ENCODE measurements at regions not wholly inside any gene's neighbourhood (a gene's known extent, or its start where the extent isn't known, plus 50 kb on each side); places are given as distances from the start of the nearest gene placed in this dataset.
"Not testable (repeated sequence)": the region's sequence is repeated elsewhere in the genome, so short reads cannot be mapped to it uniquely, and the experiment has no call there.

- no peak for DNase-seq (ENCODE audit: low spot score)
Observed at GRCh38 chr13:24931450-24932251, 164.3 kb upstream of the PABPC3 start.

DNA sequence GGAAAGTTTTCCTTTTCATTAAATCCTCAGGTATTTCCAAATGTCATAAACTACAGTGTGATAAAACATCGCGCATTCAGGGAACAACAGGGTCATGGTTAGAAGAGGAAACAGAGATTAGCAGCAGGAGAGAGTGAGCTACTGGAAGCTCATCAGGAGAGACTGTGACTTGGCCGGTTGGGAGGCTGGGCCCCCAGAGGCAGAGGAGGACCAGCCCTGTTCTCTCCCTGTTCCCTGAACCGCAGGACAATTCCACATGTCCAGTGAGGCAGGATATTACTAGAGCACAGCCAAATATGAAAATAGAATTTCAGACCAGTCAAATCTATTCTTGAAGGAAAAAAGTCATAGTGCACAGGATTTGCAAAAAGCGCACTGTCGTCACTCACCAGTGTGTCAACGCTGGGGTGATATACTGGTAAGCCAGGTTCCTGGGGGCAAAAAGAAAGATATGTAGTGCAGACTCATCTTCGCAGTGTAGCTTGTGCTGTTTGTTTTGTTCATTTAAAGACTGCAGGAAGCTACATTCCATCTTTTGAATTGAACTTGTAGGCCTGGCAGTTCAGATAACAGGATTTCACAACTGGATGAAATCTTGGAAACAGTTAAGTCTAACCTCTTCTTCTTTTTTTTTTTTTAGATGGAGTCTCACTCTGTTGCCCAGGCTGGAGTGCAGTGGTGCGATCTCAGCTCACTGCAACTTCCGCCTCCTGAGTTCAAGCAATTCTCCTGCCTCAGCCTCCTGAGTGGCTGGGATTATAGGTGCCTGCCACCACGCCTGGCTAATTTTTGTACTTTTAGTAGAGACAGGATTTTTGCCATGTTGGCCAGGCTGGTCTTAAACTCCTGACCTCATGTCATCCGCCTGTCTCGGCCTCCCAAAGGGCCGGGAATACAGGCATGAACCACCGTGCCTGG is 162.6 kb upstream of the PABPC3 start:
- DNase-seq (ENCODE audit: low spot score), result not testable (repeated sequence)

- DNase-seq (ENCODE audit: low spot score), result not testable (repeated sequence)
Observed at GRCh38 chr13:24934024-24934385, 161.9 kb upstream of the PABPC3 start.

DNA sequence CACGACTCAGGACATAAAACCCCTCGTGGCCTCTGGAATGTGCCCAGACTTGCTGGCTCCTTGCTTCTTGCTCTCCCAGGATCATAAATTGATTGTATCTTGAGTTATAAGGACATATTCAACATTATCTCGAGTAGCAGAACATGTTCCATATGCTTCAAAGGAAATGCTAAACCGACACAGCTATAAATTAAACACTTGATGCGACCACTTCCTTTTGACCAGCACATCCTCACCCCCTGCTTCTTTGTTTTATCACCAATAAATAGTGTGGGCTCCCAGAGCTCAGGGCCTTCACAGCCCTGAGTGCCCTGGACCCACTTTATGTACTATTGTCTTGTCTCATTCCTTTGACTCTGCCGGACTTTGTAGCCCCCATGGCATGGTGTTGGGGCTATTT is 157.0 kb upstream of the PABPC3 start:
- DNase-seq (ENCODE audit: low spot score), result no peak

DNA sequence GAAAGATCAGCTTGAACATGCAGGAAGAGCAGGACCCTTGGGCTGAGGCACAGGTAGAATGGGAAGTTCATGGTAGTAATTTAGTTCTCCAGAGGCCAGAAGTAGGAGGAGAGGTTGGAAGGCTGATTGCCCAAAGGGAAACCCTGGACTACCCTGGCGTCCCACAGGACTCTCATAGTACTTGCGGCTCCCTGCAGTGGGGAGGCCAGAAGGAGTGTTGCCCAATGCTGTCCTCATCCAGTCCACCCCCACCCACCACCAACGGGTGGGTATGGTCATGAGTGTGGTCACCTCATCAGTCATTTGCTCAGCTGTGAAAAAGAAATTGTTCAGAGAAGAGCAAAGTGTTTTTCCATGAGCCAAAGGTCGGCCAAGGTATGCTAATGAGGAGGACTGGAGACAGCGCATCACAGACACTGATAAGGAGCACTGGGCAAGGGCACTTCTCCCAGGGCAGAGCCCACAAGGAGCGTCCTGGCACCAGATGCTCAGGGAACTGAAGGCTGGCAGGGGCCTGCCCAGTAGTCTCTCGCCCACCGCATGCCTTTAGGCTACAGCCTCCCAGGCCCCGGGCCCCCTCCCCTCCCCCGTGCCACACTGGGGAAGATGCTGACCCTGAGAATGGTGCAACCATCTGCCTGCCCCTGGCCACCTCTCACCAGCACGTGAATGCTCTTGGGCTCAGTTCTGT is 154.8 kb upstream of the PABPC3 start:
- not testable (repeated sequence) for DNase-seq (ENCODE audit: low spot score)

GRCh38 chr13:24943136-24943535 is 152.8 kb upstream of the PABPC3 start:
- no peak for DNase-seq (ENCODE audit: low spot score)

- DNase-seq (ENCODE audit: low spot score), result not testable (repeated sequence)
Observed at GRCh38 chr13:24944073-24944472, 151.9 kb upstream of the PABPC3 start.

DNA sequence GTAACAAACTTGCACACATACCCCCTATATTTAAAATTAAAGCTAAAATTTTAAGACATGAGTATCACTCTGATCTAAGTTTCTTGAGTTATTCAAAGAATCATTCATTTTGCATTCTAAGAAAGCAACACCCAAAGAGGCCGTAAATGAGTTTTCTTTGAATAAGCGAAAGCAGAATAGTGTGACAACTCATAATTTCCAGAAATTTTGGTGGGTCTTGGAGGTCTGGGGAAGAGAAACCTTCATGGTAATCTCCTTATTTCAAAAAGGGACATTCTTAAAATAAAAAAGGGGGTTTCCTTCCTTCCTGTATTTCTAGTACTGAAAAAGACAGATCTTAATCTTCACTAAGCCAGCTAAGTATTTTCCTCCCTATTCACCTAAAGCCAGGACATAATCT is 147.0 kb upstream of the PABPC3 start:
- DNase-seq (ENCODE audit: low spot score), result not testable (repeated sequence)

DNA sequence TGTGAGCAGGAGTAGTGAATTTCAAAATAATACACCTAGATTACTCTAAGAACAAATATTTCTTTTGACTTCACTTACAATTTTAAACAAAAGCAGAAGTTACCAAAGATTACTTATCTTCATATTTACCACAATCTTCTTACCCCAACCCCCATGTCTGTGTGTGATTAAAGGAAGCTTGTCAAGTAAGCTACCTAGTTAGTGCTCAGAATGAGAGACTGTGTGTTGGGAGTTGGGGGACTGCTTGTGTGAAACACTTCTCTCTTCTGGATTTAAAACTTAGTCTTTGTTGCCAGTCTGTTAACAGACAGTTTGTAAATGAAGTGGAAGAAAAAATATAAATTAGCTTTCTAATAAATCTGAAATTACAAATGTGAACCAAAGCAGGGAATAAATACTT is 145.3 kb upstream of the PABPC3 start:
- DNase-seq (ENCODE audit: low spot score), result not testable (repeated sequence)

DNA sequence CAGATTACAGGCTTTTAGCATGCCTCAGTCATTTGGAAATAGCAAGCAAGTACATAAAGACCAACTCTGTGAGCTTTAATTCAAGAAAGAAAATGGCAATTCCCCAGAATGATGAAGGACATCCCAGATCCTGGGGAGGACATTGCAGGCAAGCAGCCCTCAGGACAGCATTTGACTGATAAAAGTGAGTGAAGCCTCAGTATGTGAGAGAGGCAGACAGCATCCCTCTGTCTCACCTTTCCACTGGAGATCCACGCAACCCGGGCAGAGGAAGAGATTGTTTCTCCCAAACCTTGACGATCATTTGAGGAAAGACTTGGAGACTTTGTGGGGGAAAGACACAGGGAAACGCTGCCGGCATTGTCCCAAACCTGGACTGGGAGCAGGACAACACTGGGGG is 128.0 kb upstream of the PABPC3 start:
- DNase-seq (ENCODE audit: low spot score), result not testable (repeated sequence)

DNA sequence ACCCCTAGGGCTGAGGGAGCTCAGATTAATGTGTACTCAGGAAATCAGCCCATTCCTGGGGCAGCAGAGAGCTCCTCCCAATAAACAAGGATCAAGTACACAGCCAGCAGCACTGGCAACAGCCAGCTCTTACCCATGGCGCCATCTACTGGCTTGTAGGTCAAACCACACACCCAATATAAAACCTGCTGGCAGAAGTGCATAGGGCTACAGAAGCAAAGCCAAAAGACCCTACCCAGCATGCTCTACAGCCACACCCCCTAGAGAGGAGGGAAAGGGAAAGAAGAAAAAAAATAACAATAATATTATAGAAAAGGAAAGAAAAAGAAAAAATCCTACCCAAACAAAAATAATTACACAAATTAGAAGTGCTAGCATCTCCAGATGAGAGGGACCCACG is 127.5 kb upstream of the PABPC3 start:
- not testable (repeated sequence) for DNase-seq (ENCODE audit: low spot score)

- not testable (repeated sequence) for DNase-seq (ENCODE audit: low spot score)
Observed at GRCh38 chr13:24973102-24973501, 122.8 kb upstream of the PABPC3 start.

- DNase-seq (ENCODE audit: low spot score), result not testable (repeated sequence)
Observed at GRCh38 chr13:24981181-24981803, 114.6 kb upstream of the PABPC3 start.

DNA sequence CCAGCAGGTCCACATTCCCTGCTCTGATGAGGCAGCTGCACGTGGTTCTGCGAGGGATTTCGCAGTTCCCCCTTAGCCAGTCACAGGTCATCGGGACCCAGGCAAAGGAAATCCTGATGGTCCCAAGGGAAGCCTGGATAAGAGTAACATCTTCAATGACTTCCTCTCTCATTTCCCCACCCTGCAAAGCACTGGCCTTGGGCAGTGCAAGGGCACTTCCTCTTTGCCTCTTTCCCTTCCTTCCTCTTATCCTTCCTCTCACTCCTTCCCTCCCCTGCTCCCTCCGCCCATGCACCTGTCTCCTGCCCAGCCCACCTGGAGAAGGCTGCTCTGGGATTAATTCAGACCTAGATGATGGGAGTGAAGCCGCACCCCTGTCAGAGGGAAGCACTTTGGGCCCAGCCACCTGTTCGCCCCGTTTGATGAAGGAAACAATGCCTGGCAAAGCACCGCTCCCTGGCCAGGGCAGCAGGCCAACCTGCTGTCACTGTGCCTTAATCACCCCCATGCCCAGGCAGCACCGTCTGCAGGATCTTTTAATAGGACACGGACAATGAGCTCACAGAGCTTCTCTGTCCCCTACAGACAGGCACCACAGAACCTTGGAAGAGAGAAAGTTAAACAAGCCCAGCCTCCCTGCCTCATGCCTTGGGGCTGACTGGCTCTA is 113.5 kb upstream of the PABPC3 start:
- DNase-seq (ENCODE audit: low spot score), result no peak

GRCh38 chr13:24983094-24983493 is 112.8 kb upstream of the PABPC3 start:
- no peak for DNase-seq (ENCODE audit: low spot score)

- no peak for DNase-seq (ENCODE audit: low spot score)
Observed at GRCh38 chr13:24984134-24984533, 111.8 kb upstream of the PABPC3 start.

DNA sequence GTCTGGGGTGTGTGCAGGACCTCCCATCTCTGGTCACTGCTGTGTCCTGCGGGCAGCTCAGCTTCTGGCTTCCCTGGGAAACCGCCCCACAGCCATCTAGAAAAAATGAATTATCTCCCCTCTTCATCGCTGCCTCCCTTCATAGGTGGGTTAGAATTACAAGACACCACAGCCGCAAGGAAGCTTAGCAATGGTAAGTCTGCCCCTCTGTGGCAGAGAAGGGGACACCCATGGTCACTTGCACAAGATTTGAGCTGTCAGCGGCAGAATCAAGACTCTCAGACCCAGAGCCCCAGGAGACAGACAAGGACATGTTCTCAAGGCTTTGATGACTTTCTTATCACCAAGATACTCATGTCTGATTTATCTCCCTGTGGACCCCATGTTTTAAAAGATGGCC is 110.8 kb upstream of the PABPC3 start:
- DNase-seq (ENCODE audit: low spot score), result no peak

GRCh38 chr13:24985896-24986295 is 110.0 kb upstream of the PABPC3 start:
- DNase-seq (ENCODE audit: low spot score), result no peak

GRCh38 chr13:24986826-24987225 is 109.1 kb upstream of the PABPC3 start:
- DNase-seq (ENCODE audit: low spot score), result no peak

DNA sequence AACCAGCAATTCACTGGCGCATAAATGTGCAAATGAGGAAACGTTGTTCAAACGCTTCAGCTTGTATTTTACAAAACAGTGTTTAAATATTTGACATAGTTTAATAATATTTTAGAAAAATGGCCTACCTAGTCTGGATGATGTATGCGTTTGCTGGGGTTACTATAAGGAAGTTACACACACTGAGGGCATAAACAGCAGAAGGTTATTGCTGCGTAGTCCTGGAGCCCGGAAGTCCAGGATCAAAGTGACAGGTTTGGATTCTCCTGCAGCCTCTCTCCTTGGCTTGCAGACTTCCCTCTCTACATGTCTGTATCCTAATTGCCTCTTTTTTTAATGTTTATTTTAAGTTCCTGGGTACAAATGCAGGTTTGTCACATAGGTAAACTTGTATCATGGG is 106.0 kb upstream of the PABPC3 start:
- not testable (repeated sequence) for DNase-seq (ENCODE audit: low spot score)

DNA sequence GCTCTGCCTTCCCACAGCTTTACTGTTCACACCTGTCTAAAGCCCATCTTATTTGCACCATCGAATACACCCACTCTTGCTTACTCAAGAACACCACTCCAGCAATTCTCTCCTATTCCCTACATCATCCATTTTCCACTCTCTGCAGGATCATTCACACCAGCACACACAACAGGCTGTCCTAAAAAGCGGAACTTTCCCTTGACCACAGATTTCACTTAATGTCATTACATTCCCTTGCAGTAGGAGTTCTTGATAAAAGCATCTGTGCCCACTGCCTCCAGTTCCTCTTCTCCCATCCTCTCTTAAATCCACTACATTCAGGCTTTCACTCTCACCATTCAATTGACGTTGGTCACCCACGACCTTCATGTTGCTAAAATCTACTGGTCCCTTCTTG is 103.0 kb upstream of the PABPC3 start:
- DNase-seq (ENCODE audit: low spot score), result not testable (repeated sequence)

All from AG08395 (cell line).